MCF 10A (cell line): ENCODE measurements at regions not wholly inside any gene's neighbourhood (a gene's known extent, or its start where the extent isn't known, plus 50 kb on each side); places are given as distances from the start of the nearest gene placed in this dataset.
"Not testable (repeated sequence)": the region's sequence is repeated elsewhere in the genome, so short reads cannot be mapped to it uniquely, and the experiment has no call there.

ENCODE experiments used
- BruUV-seq: library from RNA; stranded (reverse); fragments of 400-500 nt; replicated peaks from 2 replicates; lab custom pipeline; 2021; lab: Mats Ljungman, UMichigan
- CTCF ChIA-PET: fragments of 300-600 bp; sonication (Branson Sonifier 250); formaldehyde crosslinking; extraction: SDS; loops from one replicate; lab custom pipeline; 2021; ENCODE audit warnings: antibody characterized with exemption, inconsistent platforms; lab: Yijun Ruan, JAX
- POLR2A ChIA-PET: fragments of 300-600, 350-650 bp; sonication (Branson Sonifier 250); formaldehyde crosslinking; extraction: SDS; loops from one replicate; lab custom pipeline; 2020; ENCODE audit warnings: antibody characterized with exemption, inconsistent platforms; lab: Yijun Ruan, JAX
- DNase-seq: peaks from one replicate; pipeline ENCODE4 v3.0.0-alpha.2; 2018; ENCODE audit not compliant: unreplicated experiment
- H3K27ac Mint-ChIP-seq: one replicate; pipeline ENCODE4 v1.8.0; 2022; ENCODE audit warnings: mild to moderate bottlenecking, low read depth, mixed read lengths; ENCODE audit not compliant: unreplicated experiment
- H3K27me3 Mint-ChIP-seq: one replicate; pipeline ENCODE4 v1.8.0; 2022; ENCODE audit warnings: mixed read lengths; ENCODE audit not compliant: insufficient read depth, unreplicated experiment
- H3K36me3 Mint-ChIP-seq: one replicate; pipeline ENCODE4 v1.8.0; 2022; ENCODE audit warnings: mild to moderate bottlenecking, moderate library complexity, mixed read lengths; ENCODE audit not compliant: insufficient read depth, unreplicated experiment
- H3K4me1 Mint-ChIP-seq: one replicate; pipeline ENCODE4 v1.8.0; 2022; ENCODE audit warnings: mixed read lengths; ENCODE audit not compliant: insufficient read depth, unreplicated experiment
- H3K4me3 Mint-ChIP-seq: one replicate; pipeline ENCODE4 v1.8.0; 2022; ENCODE audit warnings: mild to moderate bottlenecking, moderate library complexity, mixed read lengths; ENCODE audit not compliant: unreplicated experiment
- H3K9me3 Mint-ChIP-seq: one replicate; pipeline ENCODE4 v1.8.0; 2022; ENCODE audit warnings: mixed read lengths; ENCODE audit not compliant: unreplicated experiment
- CTCF ChIP-seq: fragments of 200-600 bp; IDR thresholded peaks from one replicate; pipeline ENCODE4 v1.8.0; 2022; ENCODE audit warnings: antibody characterized with exemption, mild to moderate bottlenecking; ENCODE audit not compliant: unreplicated experiment
- intact Hi-C: fragments of 100-400 bp; cut with micrococcal nuclease; formaldehyde crosslinking; loops from 2 replicates; pipeline ENCODE4 v1.14.1; 2022

- CTCF ChIA-PET, result no interaction called here
- Mint-ChIP-seq H3K9me3 (no peaks in the 10 kb centered on the region), H3K4me1 (no peaks in the 10 kb centered on the region), H3K27me3 (no peaks in the 10 kb centered on the region), H3K27ac (no peak overlapping the region), H3K36me3 (peaks cover 11% of the 10 kb centered on the region), H3K4me3 (no peak overlapping the region)
- POLR2A ChIA-PET, result no interaction called here
- no peak for DNase-seq
- no peak for TF ChIP-seq CTCF
- intact Hi-C loops, result no loop called here
- no TSS peak for BruUV-seq
Observed at GRCh38 chr14:55837467-55837866, 257.5 kb downstream of the KTN1 start.

GRCh38 chr14:55838529-55839052 lies 258.6 kb downstream of the KTN1 start:
- ChIA-PET POLR2A (interaction anchor here (0.6 kb wide), 1 partner anchor 15 kb away, joined by 3 read pairs; no protein-coding TSS in a partner anchor), CTCF (interaction anchor here (0.6 kb wide), 1 partner anchor 46 kb away, joined by 3 read pairs; no protein-coding TSS in a partner anchor)
- no peak for DNase-seq
- Mint-ChIP-seq H3K4me3 (no peak overlapping the region), H3K9me3 (no peaks in the 10 kb centered on the region), H3K27me3 (no peaks in the 10 kb centered on the region), H3K4me1 (no peaks in the 10 kb centered on the region), H3K27ac (no peak overlapping the region), H3K36me3 (peaks cover 11% of the 10 kb centered on the region)
- intact Hi-C loops, result no loop called here
- BruUV-seq, result no TSS peak
- no peak for TF ChIP-seq CTCF

- BruUV-seq, H3K27me3 Mint-ChIP-seq, H3K9me3 Mint-ChIP-seq, H3K4me3 Mint-ChIP-seq, POLR2A ChIA-PET, DNase-seq, CTCF ChIA-PET, H3K4me1 Mint-ChIP-seq, intact Hi-C loops, H3K27ac Mint-ChIP-seq: not testable (repeated sequence)
- peaks cover 11% of the 10 kb centered on the region for H3K36me3 Mint-ChIP-seq
Observed at GRCh38 chr14:55839301-55839947, 259.4 kb downstream of the KTN1 start.

- Mint-ChIP-seq H3K27me3 (no peaks in the 10 kb centered on the region), H3K9me3 (no peaks in the 10 kb centered on the region), H3K36me3 (peaks cover 11% of the 10 kb centered on the region), H3K27ac (no peak overlapping the region), H3K4me3 (no peak overlapping the region), H3K4me1 (no peaks in the 10 kb centered on the region)
- DNase-seq, result no peak
- intact Hi-C loops, result no loop called here
- TF ChIP-seq CTCF, result no peak
- POLR2A ChIA-PET, result no interaction called here
- BruUV-seq, result no TSS peak
- CTCF ChIA-PET, result no interaction called here
Observed at GRCh38 chr14:55840821-55841220, 260.8 kb downstream of the KTN1 start.
